WTC11 (cell line): ENCODE measurements at regions not wholly inside any gene's neighbourhood (a gene's known extent, or its start where the extent isn't known, plus 50 kb on each side); places are given as distances from the start of the nearest gene placed in this dataset.

ENCODE experiments used
- ETV6 ChIP-seq: sonication (generic); formaldehyde crosslinking; IDR thresholded peaks from 2 replicates; pipeline ENCODE4 v1.8.1; 2022; ENCODE audit warnings: mild to moderate bottlenecking, missing genetic modification reagents
- JUN ChIP-seq: sonication (generic); formaldehyde crosslinking; IDR thresholded peaks from 2 replicates; pipeline ENCODE4 v1.8.0; 2023; ENCODE audit warnings: mild to moderate bottlenecking, missing genetic modification reagents
- TEAD4 ChIP-seq: sonication (generic); formaldehyde crosslinking; IDR thresholded peaks from 2 replicates; pipeline ENCODE4 v1.8.0; 2022; ENCODE audit warnings: mild to moderate bottlenecking, missing genetic modification reagents
- TF ChIP-seq, protein P1 (sequence below): sonication (generic); formaldehyde crosslinking; IDR thresholded peaks from 2 replicates; pipeline ENCODE4 v1.8.0; 2022; ENCODE audit warnings: mild to moderate bottlenecking, missing genetic modification reagents
- TF ChIP-seq, protein P2 (sequence below): sonication (generic); formaldehyde crosslinking; IDR thresholded peaks from 2 replicates; pipeline ENCODE4 v1.8.1; 2022; ENCODE audit warnings: mild to moderate bottlenecking, missing genetic modification reagents, moderate library complexity, borderline replicate concordance

DNA sequence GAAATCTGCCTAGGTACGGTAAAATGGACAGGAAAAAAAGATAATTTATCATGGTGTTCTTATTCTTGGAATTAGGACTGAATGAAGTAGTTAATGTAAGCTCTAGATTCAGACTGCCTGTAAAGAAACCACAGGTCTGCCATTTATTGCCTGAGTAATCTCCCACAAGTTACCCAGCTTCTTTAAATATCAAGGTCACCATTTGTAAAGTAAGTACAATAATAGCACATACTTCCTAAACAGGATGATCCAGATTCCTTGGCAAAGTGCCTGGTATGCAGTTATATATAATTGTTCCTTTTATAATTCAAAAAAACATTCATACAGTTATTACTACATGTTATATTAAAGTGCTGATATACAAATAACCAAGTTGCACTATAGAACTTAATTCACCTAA is 368.6 kb downstream of the HNRNPD start:
- TF ChIP-seq, protein P1, sequence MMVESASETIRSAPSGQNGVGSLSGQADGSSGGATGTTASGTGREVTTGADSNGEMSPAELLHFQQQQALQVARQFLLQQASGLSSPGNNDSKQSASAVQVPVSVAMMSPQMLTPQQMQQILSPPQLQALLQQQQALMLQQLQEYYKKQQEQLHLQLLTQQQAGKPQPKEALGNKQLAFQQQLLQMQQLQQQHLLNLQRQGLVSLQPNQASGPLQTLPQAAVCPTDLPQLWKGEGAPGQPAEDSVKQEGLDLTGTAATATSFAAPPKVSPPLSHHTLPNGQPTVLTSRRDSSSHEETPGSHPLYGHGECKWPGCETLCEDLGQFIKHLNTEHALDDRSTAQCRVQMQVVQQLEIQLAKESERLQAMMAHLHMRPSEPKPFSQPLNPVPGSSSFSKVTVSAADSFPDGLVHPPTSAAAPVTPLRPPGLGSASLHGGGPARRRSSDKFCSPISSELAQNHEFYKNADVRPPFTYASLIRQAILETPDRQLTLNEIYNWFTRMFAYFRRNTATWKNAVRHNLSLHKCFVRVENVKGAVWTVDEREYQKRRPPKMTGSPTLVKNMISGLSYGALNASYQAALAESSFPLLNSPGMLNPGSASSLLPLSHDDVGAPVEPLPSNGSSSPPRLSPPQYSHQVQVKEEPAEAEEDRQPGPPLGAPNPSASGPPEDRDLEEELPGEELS (CRISPR knock-in tag) = no peak
- TF ChIP-seq ETV6 (CRISPR knock-in tag) (no peak), JUN (no peak), TEAD4 (no peak)
- TF ChIP-seq, protein P2, sequence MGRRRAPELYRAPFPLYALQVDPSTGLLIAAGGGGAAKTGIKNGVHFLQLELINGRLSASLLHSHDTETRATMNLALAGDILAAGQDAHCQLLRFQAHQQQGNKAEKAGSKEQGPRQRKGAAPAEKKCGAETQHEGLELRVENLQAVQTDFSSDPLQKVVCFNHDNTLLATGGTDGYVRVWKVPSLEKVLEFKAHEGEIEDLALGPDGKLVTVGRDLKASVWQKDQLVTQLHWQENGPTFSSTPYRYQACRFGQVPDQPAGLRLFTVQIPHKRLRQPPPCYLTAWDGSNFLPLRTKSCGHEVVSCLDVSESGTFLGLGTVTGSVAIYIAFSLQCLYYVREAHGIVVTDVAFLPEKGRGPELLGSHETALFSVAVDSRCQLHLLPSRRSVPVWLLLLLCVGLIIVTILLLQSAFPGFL = no peak
